IMR-90 (cell line): ENCODE measurements at regions not wholly inside any gene's neighbourhood (a gene's known extent, or its start where the extent isn't known, plus 50 kb on each side); places are given as distances from the start of the nearest gene placed in this dataset.

Experiments
- ATAC-seq: fragments of 200-7000 bp; cut with Tn5 transposase; 2 replicates; pipeline ENCODE4 v1.9.1; 2020; ENCODE audit warnings: low read depth, mild to moderate bottlenecking, moderate library complexity
- BruUV-seq: library from RNA; stranded (reverse); fragments of 400-500 nt; replicated peaks from 2 replicates; lab custom pipeline; 2021; lab: Mats Ljungman, UMichigan
- CTCF ChIA-PET: fragments of 300-600 bp; formaldehyde crosslinking; extraction: SDS; loops from one replicate; lab custom pipeline; 2021; ENCODE audit warnings: antibody characterized with exemption; lab: Yijun Ruan, JAX
- POLR2A ChIA-PET: fragments of 300-600 bp; sonication (Branson Sonifier 250); formaldehyde crosslinking; loops from one replicate; lab custom pipeline; 2022; ENCODE audit warnings: antibody characterized with exemption; ENCODE audit not compliant: unreplicated experiment; lab: Charles Lee
- DNase-seq: peaks from one replicate; pipeline ENCODE4 v3.0.0; 2013
- H2AFZ ChIP-seq: replicated peaks from 2 replicates; pipeline ENCODE3; 2013; ENCODE audit warnings: low read length, mild to moderate bottlenecking; ENCODE audit not compliant: poor library complexity
- H2AK5ac ChIP-seq: 2 replicates; pipeline ENCODE4 v1.6.1; 2013; ENCODE audit warnings: low read depth, low read length, inconsistent platforms
- H2AK9ac ChIP-seq: replicated peaks from 2 replicates; pipeline ENCODE3; 2013; ENCODE audit warnings: mild to moderate bottlenecking, low read depth, low read length, moderate library complexity; ENCODE audit not compliant: poor library complexity
- H2BK120ac ChIP-seq: 2 replicates; pipeline ENCODE4 v1.6.1; 2013; ENCODE audit warnings: low read depth, low read length, inconsistent platforms
- H2BK15ac ChIP-seq: 3 replicates; pipeline ENCODE4 v1.6.1; 2013; ENCODE audit warnings: low read depth, low read length, inconsistent platforms
- H2BK20ac ChIP-seq: 2 replicates; pipeline ENCODE4 v1.6.1; 2013; ENCODE audit warnings: low read depth, mild to moderate bottlenecking, inconsistent platforms, low read length, moderate library complexity
- H2BK5ac ChIP-seq: 2 replicates; pipeline ENCODE4 v1.6.1; 2013; ENCODE audit warnings: mild to moderate bottlenecking, low read depth, low read length, inconsistent platforms; ENCODE audit not compliant: poor library complexity, severe bottlenecking
- H3K14ac ChIP-seq: replicated peaks from 2 replicates; pipeline ENCODE4 v1.6.1; 2013; ENCODE audit warnings: low read depth, low read length, inconsistent platforms
- H3K18ac ChIP-seq: 2 replicates; pipeline ENCODE4 v1.6.1; 2013; ENCODE audit warnings: low read depth, low read length, control low read depth
- H3K23ac ChIP-seq: 2 replicates; pipeline ENCODE4 v1.6.1; 2013; ENCODE audit warnings: low read depth, low read length, inconsistent platforms
- H3K27ac ChIP-seq: 2 replicates; pipeline ENCODE4 v1.5.1; 2013; ENCODE audit warnings: mild to moderate bottlenecking, control low read depth, low read length; ENCODE audit not compliant: insufficient read depth
- H3K27me3 ChIP-seq: 2 replicates; pipeline ENCODE4 v1.6.1; 2013; ENCODE audit warnings: low read length; ENCODE audit not compliant: control insufficient read depth, insufficient read depth
- H3K36me3 ChIP-seq: 2 replicates; pipeline ENCODE4 v1.6.1; 2013; ENCODE audit warnings: low read length, mixed read lengths; ENCODE audit not compliant: control insufficient read depth, insufficient read depth
- H3K4ac ChIP-seq: 2 replicates; pipeline ENCODE4 v1.6.1; 2013; ENCODE audit warnings: low read depth, low read length, inconsistent platforms
- H3K4me1 ChIP-seq: 2 replicates; pipeline ENCODE4 v1.6.1; 2013; ENCODE audit warnings: low read length, mixed read lengths; ENCODE audit not compliant: control insufficient read depth, insufficient read depth
- H3K4me2 ChIP-seq: 2 replicates; pipeline ENCODE4 v1.6.1; 2013; ENCODE audit warnings: low read depth, mild to moderate bottlenecking, control low read depth, low read length, moderate library complexity
- H3K4me3 ChIP-seq: 2 replicates; pipeline ENCODE4 v1.5.1; 2013; ENCODE audit warnings: low read depth, mild to moderate bottlenecking, control low read depth, low read length, moderate library complexity; ENCODE audit not compliant: insufficient read depth
- H3K56ac ChIP-seq: 2 replicates; pipeline ENCODE4 v1.6.1; 2013; ENCODE audit warnings: low read length, inconsistent platforms; ENCODE audit not compliant: insufficient read depth; ENCODE audit errors: extremely low read depth
- H3K79me1 ChIP-seq, 2 experiments: 2 replicates each; pipeline ENCODE4 v1.6.1; 2013; ENCODE audit warnings: low read length in 2 of 2, inconsistent platforms in 1 of 2, low read depth in 1 of 2
- H3K9ac ChIP-seq: 2 replicates; pipeline ENCODE4 v1.6.1; 2013; ENCODE audit warnings: low read depth, low read length, control low read depth
- H3K9me1 ChIP-seq: 2 replicates; pipeline ENCODE4 v1.6.1; 2013; ENCODE audit warnings: low read length, inconsistent platforms; ENCODE audit not compliant: insufficient read depth
- H3K9me3 ChIP-seq: 2 replicates; pipeline ENCODE4 v1.6.1; 2013; ENCODE audit warnings: low read length; ENCODE audit not compliant: control insufficient read depth, insufficient read depth
- H4K20me1 ChIP-seq: 2 replicates; pipeline ENCODE4 v1.6.1; 2013; ENCODE audit warnings: low read length, inconsistent platforms; ENCODE audit not compliant: insufficient read depth
- H4K5ac ChIP-seq: 2 replicates; pipeline ENCODE4 v1.6.1; 2013; ENCODE audit warnings: mild to moderate bottlenecking, low read depth, low read length, control low read depth
- H4K8ac ChIP-seq, 2 experiments: 2 replicates each; pipeline ENCODE4 v1.6.1; 2013; ENCODE audit warnings: low read depth in 2 of 2, low read length in 2 of 2, control low read depth in 1 of 2, inconsistent platforms in 1 of 2
- H4K91ac ChIP-seq: 2 replicates; pipeline ENCODE4 v1.6.1; 2013; ENCODE audit warnings: low read depth, low read length, inconsistent platforms; ENCODE audit not compliant: insufficient read depth
- MAZ ChIP-seq: IDR thresholded peaks from 2 replicates; pipeline ENCODE4 v1.6.1; 2012; ENCODE audit warnings: low read depth, mild to moderate bottlenecking, low read length, improper control_type of control experiment, moderate library complexity, borderline replicate concordance
- WGBS, 2 experiments: methylation state at CpG; one replicate each; pipeline versions ENCODE4 v1.1.5 to v1.1.7; 2013; ENCODE audit warnings: missing lambda C conversion rate in 2 of 2; ENCODE audit not compliant: insufficient read length in 1 of 2; ENCODE audit errors: extremely low coverage in 2 of 2; 5-methylcytosine and 5-hydroxymethylcytosine counted together
- dilution Hi-C: fragments of 300-500 bp; cut with HindIII; formaldehyde crosslinking; loops from one replicate; pipeline ENCODE4 v1.14.3; 2018; ENCODE audit warnings: low sequenced_read_pairs; ENCODE audit not compliant: unreplicated experiment
- in situ Hi-C: fragments of 300-500 bp; cut with MboI; formaldehyde crosslinking; loops from 3 replicates; pipeline ENCODE4 v1.14.3; 2019; ENCODE audit warnings: low sequenced_read_pairs, inconsistent platforms, mixed read lengths
- intact Hi-C: fragments of 100-400 bp; cut with micrococcal nuclease; formaldehyde crosslinking; loops from 2 replicates; pipeline ENCODE4 v1.10.0; 2022

DNA sequence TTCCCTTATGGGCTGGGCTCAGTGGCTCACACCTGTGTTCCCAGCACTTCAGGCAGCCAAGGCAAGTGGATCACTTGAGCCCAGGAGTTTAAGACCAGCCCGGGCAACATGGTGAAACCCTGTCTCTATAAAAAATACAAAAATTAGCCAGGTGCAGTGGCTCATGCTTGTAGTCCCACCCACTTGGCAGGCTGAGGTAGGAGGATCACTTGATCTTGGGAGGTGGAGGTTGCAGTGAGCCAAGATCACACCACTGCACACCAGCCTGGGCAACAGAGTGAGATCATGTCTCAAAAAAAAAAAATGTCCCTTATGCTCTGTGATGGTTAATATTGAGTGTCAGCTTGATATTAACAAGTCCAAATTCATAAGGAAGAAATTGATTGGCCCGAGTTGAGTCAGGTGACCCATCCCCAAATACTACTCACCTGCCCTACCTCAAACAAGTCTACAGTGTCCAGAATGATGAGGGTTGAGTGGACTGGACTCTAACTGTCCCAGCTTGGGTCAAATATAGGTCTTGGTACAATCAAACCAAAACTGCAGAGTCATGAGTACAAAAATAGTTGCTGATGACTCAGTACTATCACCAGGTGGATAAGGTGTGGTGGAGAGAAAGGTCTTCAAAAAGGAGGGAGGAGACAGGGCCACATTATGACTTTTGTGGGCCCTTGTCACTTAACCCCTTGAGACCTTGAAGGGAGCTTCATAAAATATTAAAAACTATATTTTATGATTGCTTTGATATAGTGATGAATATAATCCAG is 161.0 kb downstream of the ZNF326 start:
- WGBS, 2 experiments: no CpG with 5 or more reads among the region's 2 CpGs
- POLR2A ChIA-PET: no interaction called here

More for the DNA sequence above, 161.0 kb downstream of the ZNF326 start:
- in situ Hi-C loops (no loop called here), dilution Hi-C loops (no loop called here), intact Hi-C loops (no loop called here)
- Histone ChIP-seq H3K9ac (no peak overlapping the region), H3K9me3 (no peaks in the 10 kb centered on the region), H2BK15ac (no peak overlapping the region), H2AK5ac (no peak overlapping the region), H2BK5ac (no peak overlapping the region), H3K23ac (no peak overlapping the region), H2AFZ (no peak overlapping the region), H3K14ac (no peak overlapping the region), H2BK20ac (no peak overlapping the region), H3K27me3 (no peaks in the 10 kb centered on the region), H2BK120ac (no peak overlapping the region), H3K79me1 (no peaks in the 10 kb centered on the region), H3K18ac (no peak overlapping the region), H3K4me3 (no peak overlapping the region), H3K4me2 (no peak overlapping the region), H3K4ac (no peak overlapping the region), H3K4me1 (no peaks in the 10 kb centered on the region), H3K56ac (no peak overlapping the region), H4K8ac (no peak overlapping the region), H4K20me1 (no peaks in the 10 kb centered on the region), H3K36me3 (no peaks in the 10 kb centered on the region), H4K91ac (no peak overlapping the region), H3K27ac (no peak overlapping the region), H3K9me1 (no peaks in the 10 kb centered on the region), H4K5ac (no peak overlapping the region), H2AK9ac (no peak overlapping the region)
- TF ChIP-seq MAZ: no peak
- CTCF ChIA-PET: no interaction called here
- ATAC-seq (no peak), DNase-seq (no peak)
- no TSS peak for BruUV-seq
